Loucy (cell line): ENCODE measurements at regions not wholly inside any gene's neighbourhood (a gene's known extent, or its start where the extent isn't known, plus 50 kb on each side); places are given as distances from the start of the nearest gene placed in this dataset.

ENCODE experiments used
- H2AFZ ChIP-seq: fragments of 200-600 bp; sonication (generic); 2 replicates; pipeline ENCODE4 v1.6.0; 2016; ENCODE audit warnings: antibody characterized with exemption, mild to moderate bottlenecking, low read length, moderate library complexity
- H3F3A ChIP-seq: fragments of 200-600 bp; 2 replicates; pipeline ENCODE4 v1.6.0; 2016; ENCODE audit warnings: antibody characterized with exemption, low read depth, mild to moderate bottlenecking
- H3K27me3 ChIP-seq: fragments of 200-600 bp; sonication (generic); 2 replicates; pipeline ENCODE4 v1.6.1; 2014; ENCODE audit warnings: low read length, mild to moderate bottlenecking; ENCODE audit not compliant: insufficient read depth, poor library complexity, severe bottlenecking
- H3K36me3 ChIP-seq: fragments of 200-600 bp; sonication (generic); 2 replicates; pipeline ENCODE4 v1.6.1; 2016; ENCODE audit warnings: low read length; ENCODE audit not compliant: insufficient read depth
- H3K4me1 ChIP-seq: fragments of 200-600 bp; sonication (generic); 2 replicates; pipeline ENCODE4 v1.5.1; 2014; ENCODE audit warnings: low read length, mild to moderate bottlenecking; ENCODE audit not compliant: insufficient read depth, poor library complexity, severe bottlenecking
- H3K4me2 ChIP-seq: fragments of 200-600 bp; sonication (generic); 2 replicates; pipeline ENCODE4 v1.6.0; 2014; ENCODE audit warnings: antibody characterized with exemption, low read length, low read depth, mild to moderate bottlenecking; ENCODE audit not compliant: poor library complexity, severe bottlenecking
- H3K4me3 ChIP-seq: fragments of 200-600 bp; sonication (generic); 2 replicates; pipeline ENCODE4 v1.5.1; 2014; ENCODE audit warnings: low read length, mild to moderate bottlenecking, mixed read lengths; ENCODE audit not compliant: poor library complexity, severe bottlenecking
- H3K79me2 ChIP-seq: fragments of 200-600 bp; sonication (generic); 2 replicates; pipeline ENCODE4 v1.6.1; 2014; ENCODE audit warnings: low read length; ENCODE audit not compliant: insufficient read depth
- H3K9ac ChIP-seq: fragments of 200-600 bp; sonication (generic); 2 replicates; pipeline ENCODE4 v1.6.0; 2014; ENCODE audit warnings: mild to moderate bottlenecking, low read depth, low read length, moderate library complexity; ENCODE audit not compliant: poor library complexity, severe bottlenecking
- H3K9me2 ChIP-seq: fragments of 200-600 bp; sonication (generic); replicated peaks from 2 replicates; pipeline ENCODE4 v1.6.1; 2016; ENCODE audit warnings: low read depth, low read length, mixed read lengths
- H3K9me3 ChIP-seq: fragments of 200-600 bp; sonication (generic); 2 replicates; pipeline ENCODE4 v1.6.1; 2014; ENCODE audit warnings: mild to moderate bottlenecking, antibody characterized with exemption, low read length, low read depth; ENCODE audit not compliant: insufficient read depth
- H4K20me1 ChIP-seq: fragments of 200-600 bp; sonication (generic); 2 replicates; pipeline ENCODE4 v1.6.0; 2014; ENCODE audit warnings: antibody characterized with exemption, low read length, mild to moderate bottlenecking; ENCODE audit not compliant: insufficient read depth, poor library complexity, severe bottlenecking
- EZH2phosphoT487 ChIP-seq: fragments of 200-600 bp; IDR thresholded peaks from 2 replicates; pipeline ENCODE4 v1.6.1; 2018; ENCODE audit warnings: antibody characterized with exemption, mild to moderate bottlenecking, moderate library complexity, borderline replicate concordance
- TF ChIP-seq, protein P1 (sequence below): fragments of 200-600 bp; sonication (generic); conservative IDR thresholded peaks from 2 replicates; pipeline ENCODE4 v1.5.1; 2014; ENCODE audit warnings: mild to moderate bottlenecking, antibody characterized with exemption, low read length

- Histone ChIP-seq H3F3A (no peaks in the 10 kb centered on the region), H3K4me2 (no peak overlapping the region), H3K4me1 (no peaks in the 10 kb centered on the region), H3K9me2 (no peaks in the 10 kb centered on the region), H4K20me1 (no peaks in the 10 kb centered on the region), H3K79me2 (no peaks in the 10 kb centered on the region), H3K36me3 (no peaks in the 10 kb centered on the region), H3K4me3 (no peak overlapping the region), H3K27me3 (no peaks in the 10 kb centered on the region), H2AFZ (no peak overlapping the region), H3K9me3 (no peaks in the 10 kb centered on the region), H3K9ac (no peak overlapping the region)
- TF ChIP-seq EZH2phosphoT487, result no peak
- TF ChIP-seq, protein P1, sequence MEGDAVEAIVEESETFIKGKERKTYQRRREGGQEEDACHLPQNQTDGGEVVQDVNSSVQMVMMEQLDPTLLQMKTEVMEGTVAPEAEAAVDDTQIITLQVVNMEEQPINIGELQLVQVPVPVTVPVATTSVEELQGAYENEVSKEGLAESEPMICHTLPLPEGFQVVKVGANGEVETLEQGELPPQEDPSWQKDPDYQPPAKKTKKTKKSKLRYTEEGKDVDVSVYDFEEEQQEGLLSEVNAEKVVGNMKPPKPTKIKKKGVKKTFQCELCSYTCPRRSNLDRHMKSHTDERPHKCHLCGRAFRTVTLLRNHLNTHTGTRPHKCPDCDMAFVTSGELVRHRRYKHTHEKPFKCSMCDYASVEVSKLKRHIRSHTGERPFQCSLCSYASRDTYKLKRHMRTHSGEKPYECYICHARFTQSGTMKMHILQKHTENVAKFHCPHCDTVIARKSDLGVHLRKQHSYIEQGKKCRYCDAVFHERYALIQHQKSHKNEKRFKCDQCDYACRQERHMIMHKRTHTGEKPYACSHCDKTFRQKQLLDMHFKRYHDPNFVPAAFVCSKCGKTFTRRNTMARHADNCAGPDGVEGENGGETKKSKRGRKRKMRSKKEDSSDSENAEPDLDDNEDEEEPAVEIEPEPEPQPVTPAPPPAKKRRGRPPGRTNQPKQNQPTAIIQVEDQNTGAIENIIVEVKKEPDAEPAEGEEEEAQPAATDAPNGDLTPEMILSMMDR, result no peak
These were observed 1415.6 kb downstream of the LRFN5 start for GRCh38 chr14:43022094-43022800.

DNA sequence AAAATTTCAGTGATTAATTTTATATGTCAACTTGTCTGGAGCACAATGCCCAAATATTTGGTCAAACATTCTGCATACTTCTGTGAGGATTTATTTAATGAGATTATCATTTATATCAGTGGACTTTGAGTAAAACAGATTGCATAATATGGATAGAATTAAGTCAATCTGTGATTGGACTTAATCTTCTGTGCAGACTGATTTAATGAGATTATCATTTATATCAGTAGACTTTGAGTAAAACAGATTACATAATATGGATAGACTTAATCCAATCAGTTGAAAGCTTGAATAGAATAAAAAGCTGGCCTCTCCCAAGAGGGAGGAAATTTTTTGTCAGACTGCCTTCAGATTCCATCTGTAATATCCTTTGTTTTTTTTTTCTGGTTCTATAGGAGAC is 1413.2 kb downstream of the LRFN5 start:
- Histone ChIP-seq H3K9me2 (no peaks in the 10 kb centered on the region), H3K9me3 (no peaks in the 10 kb centered on the region), H3K79me2 (no peaks in the 10 kb centered on the region), H4K20me1 (no peaks in the 10 kb centered on the region), H3K4me3 (no peak overlapping the region), H3K4me1 (no peaks in the 10 kb centered on the region), H3F3A (no peaks in the 10 kb centered on the region), H3K9ac (no peak overlapping the region), H2AFZ (no peak overlapping the region), H3K4me2 (no peak overlapping the region), H3K36me3 (no peaks in the 10 kb centered on the region), H3K27me3 (no peaks in the 10 kb centered on the region)
- TF ChIP-seq, protein P1, result no peak
- no peak for TF ChIP-seq EZH2phosphoT487

GRCh38 chr14:43014338-43014737 is 1407.7 kb downstream of the LRFN5 start:
- H3K9ac ChIP-seq, result no peak overlapping the region
- no peaks in the 10 kb centered on the region for H3K9me3 ChIP-seq
- no peak overlapping the region for H2AFZ ChIP-seq
- H3K4me3 ChIP-seq, result no peak overlapping the region
- H3K4me1 ChIP-seq, result no peaks in the 10 kb centered on the region
- no peaks in the 10 kb centered on the region for H3K9me2 ChIP-seq
- H3K27me3 ChIP-seq, result no peaks in the 10 kb centered on the region
- no peaks in the 10 kb centered on the region for H3K36me3 ChIP-seq
- no peaks in the 10 kb centered on the region for H4K20me1 ChIP-seq
- no peak overlapping the region for H3K4me2 ChIP-seq
- TF ChIP-seq, protein P1, result no peak
- TF ChIP-seq EZH2phosphoT487, result no peak
- H3F3A ChIP-seq, result no peaks in the 10 kb centered on the region
- H3K79me2 ChIP-seq, result no peaks in the 10 kb centered on the region
